ENCODE measurements at regions not wholly inside any gene's neighbourhood (a gene's known extent, or its start where the extent isn't known, plus 50 kb on each side); places are given as distances from the start of the nearest gene placed in this dataset.

GRCh38 chr2:221195829-221196228, 376.3 kb downstream of the EPHA4 start:
- TF ChIP-seq CTCF (IDR thresholded peaks at IDR 0.05; ENCODE audit: low read depth, low read length, poor library complexity, severe bottlenecking): no peak
- TF ChIP-seq EZH2phosphoT487 (IDR thresholded peaks at IDR 0.05; ENCODE audit: borderline replicate concordance, low read length): no peak
